ENCODE measurements at regions not wholly inside any gene's neighbourhood (a gene's known extent, or its start where the extent isn't known, plus 50 kb on each side); places are given as distances from the start of the nearest gene placed in this dataset.

GRCh38 chr13:33945477-33945876 is 127.5 kb downstream of the RFC3 start:
- H3K36me3 ChIP-seq (ENCODE audit: insufficient read depth, low read length): no peaks in the 10 kb centered on the region
- H3K9me3 ChIP-seq (ENCODE audit: insufficient read depth, low read length, severe bottlenecking): no peaks in the 10 kb centered on the region
- H3K9ac ChIP-seq (ENCODE audit: low read depth, low read length): no peak overlapping the region
- H3K4me2 ChIP-seq (ENCODE audit: insufficient read depth, low read length): no peak overlapping the region
- no peak for DNase-seq
- no peaks in the 10 kb centered on the region for H3K27me3 ChIP-seq (ENCODE audit: insufficient read depth, low read length, poor library complexity)
- no peaks in the 10 kb centered on the region for H3K79me2 ChIP-seq (ENCODE audit: insufficient read depth, low read length)
- no peak for ATAC-seq (ENCODE audit: insufficient read depth, low read depth)
- H3K4me1 ChIP-seq (ENCODE audit: insufficient read depth, low read length): no peaks in the 10 kb centered on the region
- no peak overlapping the region for H3K4me3 ChIP-seq (ENCODE audit: low read depth in 1 of 2, low read length in 2 of 2)
- TF ChIP-seq CTCF (IDR thresholded peaks at IDR 0.05; ENCODE audit: borderline replicate concordance, extremely low read depth, low read length, poor library complexity, severe bottlenecking): no peak
- no peak for TF ChIP-seq EZH2 (IDR thresholded peaks at IDR 0.05; ENCODE audit: borderline replicate concordance, low read depth, low read length, severe bottlenecking)
- H2AFZ ChIP-seq (ENCODE audit: low read depth, low read length): no peak overlapping the region
- no peaks in the 10 kb centered on the region for H4K20me1 ChIP-seq (ENCODE audit: insufficient read depth, low read length)
- H3K27ac ChIP-seq (ENCODE audit: low read length): no peak overlapping the region

GRCh38 chr13:33953203-33953602 is 135.3 kb downstream of the RFC3 start:
- H3K27ac ChIP-seq (ENCODE audit: low read length): no peak overlapping the region
- no peak overlapping the region for H2AFZ ChIP-seq (ENCODE audit: low read depth, low read length)

GRCh38 chr13:33953781-33954180 is 135.8 kb downstream of the RFC3 start:
- Histone ChIP-seq H3K9me3 (ENCODE audit: insufficient read depth, low read length, severe bottlenecking) (no peaks in the 10 kb centered on the region), H3K36me3 (ENCODE audit: insufficient read depth, low read length) (no peaks in the 10 kb centered on the region), H2AFZ (ENCODE audit: low read depth, low read length) (no peak overlapping the region), H3K4me1 (ENCODE audit: insufficient read depth, low read length) (no peaks in the 10 kb centered on the region), H3K27me3 (ENCODE audit: insufficient read depth, low read length, poor library complexity) (no peaks in the 10 kb centered on the region), H4K20me1 (ENCODE audit: insufficient read depth, low read length) (no peaks in the 10 kb centered on the region), H3K9ac (ENCODE audit: low read depth, low read length) (no peak overlapping the region), H3K79me2 (ENCODE audit: insufficient read depth, low read length) (no peaks in the 10 kb centered on the region), H3K4me3 (ENCODE audit: low read depth in 1 of 2, low read length in 2 of 2) (no peak overlapping the region), H3K27ac (ENCODE audit: low read length) (no peak overlapping the region), H3K4me2 (ENCODE audit: insufficient read depth, low read length) (no peak overlapping the region)
- TF ChIP-seq CTCF (IDR thresholded peaks at IDR 0.05; ENCODE audit: borderline replicate concordance, extremely low read depth, low read length, poor library complexity, severe bottlenecking): no peak
- TF ChIP-seq EZH2 (IDR thresholded peaks at IDR 0.05; ENCODE audit: borderline replicate concordance, low read depth, low read length, severe bottlenecking): no peak
- no peak for ATAC-seq (ENCODE audit: insufficient read depth, low read depth)
- no peak for DNase-seq

More at GRCh38 chr13:33953203-33953602, 135.3 kb downstream of the RFC3 start:
- ATAC-seq (ENCODE audit: insufficient read depth, low read depth): no peak
- no peak overlapping the region for H3K4me2 ChIP-seq (ENCODE audit: insufficient read depth, low read length)
- H3K36me3 ChIP-seq (ENCODE audit: insufficient read depth, low read length): no peaks in the 10 kb centered on the region
- H4K20me1 ChIP-seq (ENCODE audit: insufficient read depth, low read length): no peaks in the 10 kb centered on the region
- TF ChIP-seq EZH2 (IDR thresholded peaks at IDR 0.05; ENCODE audit: borderline replicate concordance, low read depth, low read length, severe bottlenecking): no peak
- no peaks in the 10 kb centered on the region for H3K9me3 ChIP-seq (ENCODE audit: insufficient read depth, low read length, severe bottlenecking)
- H3K4me3 ChIP-seq (ENCODE audit: low read depth in 1 of 2, low read length in 2 of 2): no peak overlapping the region
- no peak for DNase-seq
- no peaks in the 10 kb centered on the region for H3K27me3 ChIP-seq (ENCODE audit: insufficient read depth, low read length, poor library complexity)
- no peaks in the 10 kb centered on the region for H3K4me1 ChIP-seq (ENCODE audit: insufficient read depth, low read length)
- H3K9ac ChIP-seq (ENCODE audit: low read depth, low read length): no peak overlapping the region
- H3K79me2 ChIP-seq (ENCODE audit: insufficient read depth, low read length): no peaks in the 10 kb centered on the region

GRCh38 chr13:33956346-33956745 is 138.4 kb downstream of the RFC3 start:
- ATAC-seq (ENCODE audit: insufficient read depth, low read depth) (no peak), DNase-seq (no peak)
- Histone ChIP-seq H4K20me1 (ENCODE audit: insufficient read depth, low read length) (no peaks in the 10 kb centered on the region), H3K27ac (ENCODE audit: low read length) (no peak overlapping the region), H3K4me1 (ENCODE audit: insufficient read depth, low read length) (no peaks in the 10 kb centered on the region), H3K79me2 (ENCODE audit: insufficient read depth, low read length) (no peaks in the 10 kb centered on the region), H3K27me3 (ENCODE audit: insufficient read depth, low read length, poor library complexity) (no peaks in the 10 kb centered on the region), H3K36me3 (ENCODE audit: insufficient read depth, low read length) (no peaks in the 10 kb centered on the region), H3K9ac (ENCODE audit: low read depth, low read length) (no peak overlapping the region), H3K4me3 (ENCODE audit: low read depth in 1 of 2, low read length in 2 of 2) (no peak overlapping the region), H2AFZ (ENCODE audit: low read depth, low read length) (no peak overlapping the region), H3K4me2 (ENCODE audit: insufficient read depth, low read length) (no peak overlapping the region), H3K9me3 (ENCODE audit: insufficient read depth, low read length, severe bottlenecking) (no peaks in the 10 kb centered on the region)
- TF ChIP-seq CTCF (IDR thresholded peaks at IDR 0.05; ENCODE audit: borderline replicate concordance, extremely low read depth, low read length, poor library complexity, severe bottlenecking) (no peak), EZH2 (IDR thresholded peaks at IDR 0.05; ENCODE audit: borderline replicate concordance, low read depth, low read length, severe bottlenecking) (no peak)

Measured in DND-41 (cell line).